IMR-90 (cell line): ENCODE measurements at regions not wholly inside any gene's neighbourhood (a gene's known extent, or its start where the extent isn't known, plus 50 kb on each side); places are given as distances from the start of the nearest gene placed in this dataset.

ENCODE experiments used
- MXI1 ChIP-seq: IDR thresholded peaks from 2 replicates; pipeline ENCODE4 v1.6.1; 2012; ENCODE audit warnings: low read depth, mild to moderate bottlenecking, low read length, moderate library complexity, borderline replicate concordance
- TF ChIP-seq, protein P1 (sequence below): fragments of 150-350 bp; IDR thresholded peaks from 2 replicates; pipeline ENCODE4 v1.6.1; 2016; ENCODE audit warnings: low read depth, mild to moderate bottlenecking, low read length, moderate library complexity, borderline replicate concordance

DNA sequence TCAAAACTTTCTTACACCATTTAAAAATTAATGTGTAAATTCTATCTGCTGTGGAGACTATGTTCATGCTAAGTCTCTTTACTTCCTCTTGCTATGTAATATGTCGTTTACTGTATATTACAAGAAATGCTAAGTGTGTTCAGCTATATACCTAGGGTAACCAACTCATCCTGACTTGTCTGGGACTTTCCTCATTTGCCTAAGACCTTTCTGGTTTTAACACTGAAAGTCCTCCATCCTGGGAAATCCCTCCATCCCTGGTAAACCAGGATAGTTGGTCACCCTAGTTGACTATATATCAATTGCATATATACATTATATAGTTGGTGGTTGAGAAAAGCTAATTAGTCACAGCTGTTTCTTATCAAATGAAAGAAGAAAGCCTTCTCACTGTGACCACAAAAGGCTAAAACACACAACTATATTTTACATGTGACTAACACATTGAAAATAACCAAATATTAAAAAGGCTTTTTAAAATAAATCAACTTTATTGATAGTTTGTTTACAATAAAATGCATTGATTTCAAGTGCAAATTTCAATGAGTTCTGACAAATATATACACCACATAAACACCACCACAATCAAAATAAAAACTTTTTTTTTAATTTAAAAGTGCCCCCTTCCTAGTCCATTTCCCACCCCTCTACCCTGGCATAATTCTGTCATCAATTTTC is 167.7 kb upstream of the INHBA start:
- TF ChIP-seq MXI1 = no peak
- TF ChIP-seq, protein P1, sequence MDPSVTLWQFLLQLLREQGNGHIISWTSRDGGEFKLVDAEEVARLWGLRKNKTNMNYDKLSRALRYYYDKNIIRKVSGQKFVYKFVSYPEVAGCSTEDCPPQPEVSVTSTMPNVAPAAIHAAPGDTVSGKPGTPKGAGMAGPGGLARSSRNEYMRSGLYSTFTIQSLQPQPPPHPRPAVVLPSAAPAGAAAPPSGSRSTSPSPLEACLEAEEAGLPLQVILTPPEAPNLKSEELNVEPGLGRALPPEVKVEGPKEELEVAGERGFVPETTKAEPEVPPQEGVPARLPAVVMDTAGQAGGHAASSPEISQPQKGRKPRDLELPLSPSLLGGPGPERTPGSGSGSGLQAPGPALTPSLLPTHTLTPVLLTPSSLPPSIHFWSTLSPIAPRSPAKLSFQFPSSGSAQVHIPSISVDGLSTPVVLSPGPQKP = no peak
